Suprapubic skin (tissue), 4 donors: ENCODE measurements at regions not wholly inside any gene's neighbourhood (a gene's known extent, or its start where the extent isn't known, plus 50 kb on each side); places are given as distances from the start of the nearest gene placed in this dataset.

ENCODE experiments used
- EP300 ChIP-seq: sonication (generic); formaldehyde crosslinking; IDR thresholded peaks from one replicate; pipeline ENCODE4 v1.6.1; 2017; ENCODE audit warnings: antibody characterized with exemption
- POLR2A ChIP-seq, 2 donors: fragments of 450-650 bp; IDR thresholded peaks; one replicate each; pipeline ENCODE4 v1.6.1; 2017; ENCODE audit warnings: antibody characterized with exemption in 2 of 2, mild to moderate bottlenecking in 2 of 2, moderate library complexity in 2 of 2
- POLR2AphosphoS5 ChIP-seq, 3 donors: sonication (generic); formaldehyde crosslinking; IDR thresholded peaks; one replicate each; pipeline ENCODE4 v1.6.1; 2017; ENCODE audit warnings: antibody characterized with exemption in 3 of 3
- TF ChIP-seq, protein P1 (sequence below), 2 donors: fragments of 200-600 bp in 1 of 2; fragments of 450-650 bp in 1 of 2; sonication (generic) in 1 of 2; IDR thresholded peaks; one replicate each; pipeline ENCODE4 v1.5.1; 2016 to 2019; ENCODE audit warnings: antibody characterized with exemption in 2 of 2, mild to moderate bottlenecking in 1 of 2, moderate library complexity in 1 of 2

DNA sequence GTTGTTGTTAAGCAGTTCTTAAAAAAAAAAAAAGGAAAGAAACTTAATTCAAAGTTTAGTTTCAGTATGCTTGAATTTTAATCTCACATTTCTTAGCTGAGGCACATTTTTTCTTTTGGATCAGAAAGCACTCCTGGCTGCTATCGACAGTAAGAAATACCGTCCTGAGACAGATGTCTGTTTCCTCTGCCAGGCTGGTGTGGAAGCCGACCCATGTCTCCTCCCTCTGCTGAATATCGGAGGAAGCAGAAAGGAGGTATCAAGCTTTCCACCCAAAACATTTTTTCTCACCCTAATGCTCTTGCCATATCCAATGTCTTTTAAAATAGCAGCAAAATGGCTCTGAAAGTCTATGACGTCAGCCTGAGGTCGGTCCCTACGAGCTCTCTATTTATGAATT, 208.1 kb downstream of the TLE4 start:
- TF ChIP-seq, protein P1, sequence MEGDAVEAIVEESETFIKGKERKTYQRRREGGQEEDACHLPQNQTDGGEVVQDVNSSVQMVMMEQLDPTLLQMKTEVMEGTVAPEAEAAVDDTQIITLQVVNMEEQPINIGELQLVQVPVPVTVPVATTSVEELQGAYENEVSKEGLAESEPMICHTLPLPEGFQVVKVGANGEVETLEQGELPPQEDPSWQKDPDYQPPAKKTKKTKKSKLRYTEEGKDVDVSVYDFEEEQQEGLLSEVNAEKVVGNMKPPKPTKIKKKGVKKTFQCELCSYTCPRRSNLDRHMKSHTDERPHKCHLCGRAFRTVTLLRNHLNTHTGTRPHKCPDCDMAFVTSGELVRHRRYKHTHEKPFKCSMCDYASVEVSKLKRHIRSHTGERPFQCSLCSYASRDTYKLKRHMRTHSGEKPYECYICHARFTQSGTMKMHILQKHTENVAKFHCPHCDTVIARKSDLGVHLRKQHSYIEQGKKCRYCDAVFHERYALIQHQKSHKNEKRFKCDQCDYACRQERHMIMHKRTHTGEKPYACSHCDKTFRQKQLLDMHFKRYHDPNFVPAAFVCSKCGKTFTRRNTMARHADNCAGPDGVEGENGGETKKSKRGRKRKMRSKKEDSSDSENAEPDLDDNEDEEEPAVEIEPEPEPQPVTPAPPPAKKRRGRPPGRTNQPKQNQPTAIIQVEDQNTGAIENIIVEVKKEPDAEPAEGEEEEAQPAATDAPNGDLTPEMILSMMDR (IDR thresholded peaks at IDR 0.05) = no peak
- TF ChIP-seq EP300 (no peak), POLR2A (IDR thresholded peaks at IDR 0.05) (no peak), POLR2AphosphoS5 (IDR thresholded peaks at IDR 0.05) (no peak)
